DND-41 (cell line): ENCODE measurements at regions not wholly inside any gene's neighbourhood (a gene's known extent, or its start where the extent isn't known, plus 50 kb on each side); places are given as distances from the start of the nearest gene placed in this dataset.

Experiments
- ATAC-seq: fragments of 200-7000 bp; cut with Tn5 transposase; 3 replicates; pipeline ENCODE4 v1.9.1; 2021; ENCODE audit warnings: low read depth; ENCODE audit not compliant: insufficient read depth
- DNase-seq: peaks from one replicate; pipeline ENCODE4 v3.0.0-alpha.2; 2020
- H2AFZ ChIP-seq: 2 replicates; pipeline ENCODE4 v1.6.0; 2012; ENCODE audit warnings: low read depth, low read length
- H3K27ac ChIP-seq: 2 replicates; pipeline ENCODE4 v1.5.1; 2012; ENCODE audit warnings: low read length, inconsistent platforms
- H3K27me3 ChIP-seq: fragments of 200-600 bp; sonication (generic); 2 replicates; pipeline ENCODE4 v1.6.0; 2012; ENCODE audit warnings: low read length, mild to moderate bottlenecking, inconsistent platforms; ENCODE audit not compliant: insufficient read depth, poor library complexity
- H3K36me3 ChIP-seq: 2 replicates; pipeline ENCODE4 v1.5.1; 2012; ENCODE audit warnings: low read length, inconsistent platforms; ENCODE audit not compliant: insufficient read depth
- H3K4me1 ChIP-seq: 2 replicates; pipeline ENCODE4 v1.5.1; 2012; ENCODE audit warnings: mild to moderate bottlenecking, low read length; ENCODE audit not compliant: insufficient read depth
- H3K4me2 ChIP-seq: 2 replicates; pipeline ENCODE4 v1.6.0; 2012; ENCODE audit warnings: mild to moderate bottlenecking, moderate library complexity, low read length, inconsistent platforms; ENCODE audit not compliant: insufficient read depth
- H3K4me3 ChIP-seq, 2 experiments: fragments of 200-600 bp in 1 of 2; shearing (Covaris generic) in 1 of 2; 2 replicates each; pipeline ENCODE4 v1.5.1; 2012 to 2016; ENCODE audit warnings: inconsistent platforms in 2 of 2, low read length in 2 of 2, mild to moderate bottlenecking in 2 of 2, low read depth in 1 of 2, moderate library complexity in 1 of 2
- H3K79me2 ChIP-seq: 2 replicates; pipeline ENCODE4 v1.6.0; 2012; ENCODE audit warnings: low read length, inconsistent platforms; ENCODE audit not compliant: insufficient read depth
- H3K9ac ChIP-seq: 2 replicates; pipeline ENCODE4 v1.6.0; 2012; ENCODE audit warnings: low read depth, mild to moderate bottlenecking, inconsistent platforms, low read length, moderate library complexity
- H3K9me3 ChIP-seq: 2 replicates; pipeline ENCODE4 v1.5.1; 2012; ENCODE audit warnings: low read length, moderate library complexity, mild to moderate bottlenecking, inconsistent platforms; ENCODE audit not compliant: insufficient read depth, severe bottlenecking
- H4K20me1 ChIP-seq: 2 replicates; pipeline ENCODE4 v1.6.0; 2012; ENCODE audit warnings: low read length; ENCODE audit not compliant: insufficient read depth
- CTCF ChIP-seq: IDR thresholded peaks from 2 replicates; pipeline ENCODE4 v1.5.1; 2012; ENCODE audit warnings: borderline replicate concordance, low read length, moderate library complexity, mild to moderate bottlenecking; ENCODE audit not compliant: poor library complexity, severe bottlenecking; ENCODE audit errors: extremely low read depth
- EZH2 ChIP-seq: IDR thresholded peaks from 3 replicates; pipeline ENCODE4 v1.6.1; 2012; ENCODE audit warnings: borderline replicate concordance, low read depth, mild to moderate bottlenecking, moderate library complexity, low read length, inconsistent platforms; ENCODE audit not compliant: severe bottlenecking

- H3K27me3 ChIP-seq, result no peaks in the 10 kb centered on the region
- H3K4me3 ChIP-seq, result no peak overlapping the region
- H2AFZ ChIP-seq, result peak overlapping the region; percentile 53
- ATAC-seq (peak; percentile 84), DNase-seq (peak; percentile 70)
- peaks cover 21% of the 10 kb centered on the region for H3K9me3 ChIP-seq
- H3K36me3 ChIP-seq, result no peaks in the 10 kb centered on the region; the same call in 1 of the 2 replicates
- peak overlapping the region; percentile 42 for H3K9ac ChIP-seq
- no peaks in the 10 kb centered on the region for H4K20me1 ChIP-seq
- H3K27ac ChIP-seq, result peak overlapping the region; percentile 89
- no peaks in the 10 kb centered on the region for H3K79me2 ChIP-seq
- TF ChIP-seq EZH2 (no peak), CTCF (no peak)
- peak overlapping the region; percentile 37 for H3K4me2 ChIP-seq
- H3K4me1 ChIP-seq, result peaks cover 52% of the 10 kb centered on the region
These were observed 386.1 kb downstream of the FBXW7 start for GRCh38 chr4:152149745-152150144.

DNA sequence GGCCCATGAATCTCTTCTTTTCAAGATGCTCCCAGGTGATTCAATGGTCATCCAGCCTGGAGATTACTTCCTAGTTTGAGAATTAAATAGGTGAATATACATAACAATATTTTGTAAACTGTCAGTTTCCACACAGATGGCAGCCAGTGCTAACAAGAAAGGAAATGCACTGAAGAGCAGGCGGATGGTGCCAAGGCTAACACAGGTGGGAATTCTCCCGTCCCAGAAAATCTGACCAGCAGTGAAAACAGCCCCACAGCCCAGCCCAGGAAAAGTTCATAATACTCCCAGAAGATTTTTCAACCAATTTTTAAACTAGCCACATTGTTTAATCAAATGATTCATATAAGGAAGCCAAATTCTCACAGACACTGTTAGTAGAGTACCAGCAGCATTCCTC is 387.2 kb upstream of the GATB start:
- H3K9me3 ChIP-seq, result peaks cover 28% of the 10 kb centered on the region
- H3K27me3 ChIP-seq, result no peaks in the 10 kb centered on the region
- TF ChIP-seq EZH2, result no peak
- no peak for TF ChIP-seq CTCF
- DNase-seq, result no peak
- no peak overlapping the region for H3K4me2 ChIP-seq
- no peaks in the 10 kb centered on the region for H3K79me2 ChIP-seq
- H3K36me3 ChIP-seq, result no peaks in the 10 kb centered on the region; the same call in 1 of the 2 replicates
- no peak overlapping the region for H3K4me3 ChIP-seq
- no peak for ATAC-seq
- no peaks in the 10 kb centered on the region for H4K20me1 ChIP-seq
- H3K27ac ChIP-seq, result peak overlapping the region; percentile 63
- H3K9ac ChIP-seq, result no peak overlapping the region
- no peak overlapping the region for H2AFZ ChIP-seq
- H3K4me1 ChIP-seq, result peaks cover 41% of the 10 kb centered on the region

DNA sequence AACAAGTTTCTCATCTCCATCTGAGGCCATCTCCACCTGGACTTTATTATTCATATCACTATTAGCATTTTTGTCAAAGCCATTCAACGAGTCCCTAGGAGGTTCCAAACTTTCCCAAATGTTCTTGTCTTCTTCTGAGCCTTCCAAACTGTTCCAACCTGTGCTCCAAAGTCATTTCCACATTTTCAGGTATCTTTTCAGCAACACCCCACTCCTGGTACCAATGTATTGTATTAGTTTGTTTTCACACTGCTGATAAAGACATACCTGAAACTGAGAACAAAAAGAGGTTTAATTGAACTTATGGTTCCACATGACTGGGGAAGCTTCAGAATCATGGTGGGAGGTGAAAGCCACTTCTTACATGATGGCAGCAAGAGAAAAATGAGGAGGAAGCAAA is 385.4 kb upstream of the GATB start:
- DNase-seq, result no peak
- no peak overlapping the region for H3K9ac ChIP-seq
- H3K4me2 ChIP-seq, result no peak overlapping the region
- H3K27me3 ChIP-seq, result no peaks in the 10 kb centered on the region
- ATAC-seq, result no peak
- no peak overlapping the region for H3K27ac ChIP-seq
- H3K9me3 ChIP-seq, result peaks cover 28% of the 10 kb centered on the region
- H3K36me3 ChIP-seq, result no peaks in the 10 kb centered on the region; the same call in 1 of the 2 replicates
- no peaks in the 10 kb centered on the region for H3K79me2 ChIP-seq
- TF ChIP-seq EZH2 (no peak), CTCF (no peak)
- no peak overlapping the region for H3K4me3 ChIP-seq
- no peaks in the 10 kb centered on the region for H4K20me1 ChIP-seq
- peaks cover 39% of the 10 kb centered on the region for H3K4me1 ChIP-seq
- no peak overlapping the region for H2AFZ ChIP-seq

DNA sequence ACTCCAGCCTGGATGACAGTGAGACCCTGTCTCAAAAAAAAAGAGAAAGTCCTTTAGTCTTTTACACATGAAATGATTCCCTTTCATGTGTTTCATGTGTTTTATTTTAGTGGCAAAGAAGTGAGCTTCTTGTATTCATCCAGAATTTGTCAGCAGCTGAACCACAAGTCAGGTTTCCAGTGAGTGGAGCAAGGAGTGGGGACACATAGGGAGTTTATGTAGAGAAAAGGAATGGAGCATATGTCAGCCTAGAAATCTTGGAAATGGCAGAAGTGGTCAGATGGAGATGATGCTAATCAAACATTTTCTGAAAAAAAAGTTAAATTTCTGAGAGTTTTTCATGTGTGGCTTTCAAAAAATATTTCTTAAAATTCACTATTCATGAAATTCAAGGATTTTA is 383.0 kb upstream of the GATB start:
- Histone ChIP-seq H3K27me3 (no peaks in the 10 kb centered on the region), H3K79me2 (no peaks in the 10 kb centered on the region), H3K4me2 (no peak overlapping the region), H3K4me3 (no peak overlapping the region), H4K20me1 (no peaks in the 10 kb centered on the region), H3K27ac (peak overlapping the region; percentile 57; the same call in 1 of the 2 replicates), H3K9ac (no peak overlapping the region), H3K9me3 (peaks cover 28% of the 10 kb centered on the region), H3K4me1 (peaks cover 18% of the 10 kb centered on the region), H3K36me3 (no peaks in the 10 kb centered on the region; the same call in 1 of the 2 replicates), H2AFZ (no peak overlapping the region)
- TF ChIP-seq CTCF (no peak), EZH2 (no peak)
- DNase-seq, result no peak
- no peak for ATAC-seq
